ENCODE measurements at regions not wholly inside any gene's neighbourhood (a gene's known extent, or its start where the extent isn't known, plus 50 kb on each side); places are given as distances from the start of the nearest gene placed in this dataset.
"Not testable (repeated sequence)": the region's sequence is repeated elsewhere in the genome, so short reads cannot be mapped to it uniquely, and the experiment has no call there.

DNA sequence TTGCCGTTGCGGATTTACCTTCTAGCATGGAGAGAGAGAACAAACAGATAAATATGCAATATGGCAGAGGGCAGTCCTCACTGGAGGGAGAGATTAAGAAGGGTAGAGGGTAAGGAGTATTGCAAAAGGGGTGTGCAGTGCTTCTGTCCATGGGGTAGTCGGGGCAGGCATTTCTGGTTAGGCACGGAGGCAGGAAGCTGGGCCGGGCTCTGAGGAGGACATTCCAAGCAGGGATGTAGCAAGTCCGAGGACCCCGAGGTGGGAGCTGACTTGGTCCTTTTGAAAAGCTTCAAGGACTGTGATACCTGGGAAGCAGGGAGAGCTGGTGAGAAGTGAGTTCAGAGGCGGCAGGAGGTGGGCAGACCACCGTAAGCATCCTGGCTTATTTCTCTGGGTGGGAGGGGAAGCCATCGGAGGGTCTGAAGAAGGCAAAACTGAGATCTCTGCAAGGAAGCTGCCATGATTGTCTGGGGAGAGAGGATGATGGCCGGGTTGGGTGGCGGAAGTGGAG is 214.9 kb downstream of the FGF9 start:
- no peak for TF ChIP-seq CTCF (conservative IDR thresholded peaks at IDR 0.05)
- no peak overlapping the region for H3K27ac ChIP-seq

GRCh38 chr13:21889651-21890050 is 218.8 kb downstream of the FGF9 start:
- no peak overlapping the region for H3K27ac ChIP-seq
- no peak for TF ChIP-seq CTCF (conservative IDR thresholded peaks at IDR 0.05)

DNA sequence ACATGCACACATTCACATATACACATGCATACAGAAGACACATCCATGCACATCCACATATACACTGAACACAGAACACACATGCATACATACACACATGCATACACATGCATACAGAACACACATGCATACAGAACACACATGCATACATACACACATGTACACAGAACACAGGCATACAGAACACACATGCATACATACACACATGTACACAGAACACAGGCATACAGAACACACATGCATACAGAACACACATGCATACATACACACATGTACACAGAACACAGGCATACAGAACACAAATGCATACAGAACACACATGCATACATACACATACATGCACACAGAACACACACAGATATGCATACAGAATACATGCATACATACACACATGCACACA is 219.3 kb downstream of the FGF9 start:
- H3K27ac ChIP-seq = not testable (repeated sequence)

- no peak overlapping the region for H3K27ac ChIP-seq
- no peak for TF ChIP-seq CTCF (conservative IDR thresholded peaks at IDR 0.05)
These were observed 223.2 kb downstream of the FGF9 start for GRCh38 chr13:21894091-21894490.

GRCh38 chr13:21894703-21895699 is 224.1 kb downstream of the FGF9 start:
- TF ChIP-seq CTCF (conservative IDR thresholded peaks at IDR 0.05) = no peak
- no peak overlapping the region for H3K27ac ChIP-seq

DNA sequence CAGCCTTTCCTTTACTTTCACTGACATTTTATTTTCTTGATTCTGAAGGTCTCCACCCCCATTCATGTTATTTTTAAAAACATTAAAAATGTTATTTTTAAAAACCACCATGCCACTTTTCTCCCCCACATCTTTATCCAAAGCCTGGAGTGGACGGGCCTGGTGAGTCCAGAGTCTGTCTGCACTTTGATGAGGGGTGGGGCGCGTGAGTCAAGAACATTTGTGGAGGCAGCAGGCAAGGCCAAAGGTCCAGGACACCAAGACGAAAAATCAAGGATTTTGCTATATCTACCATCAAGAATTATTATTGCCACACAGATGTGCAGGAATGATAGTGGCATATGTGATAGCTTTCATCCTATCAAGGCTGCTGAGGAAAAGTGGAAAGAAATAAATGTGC is 224.9 kb downstream of the FGF9 start:
- TF ChIP-seq CTCF (conservative IDR thresholded peaks at IDR 0.05) = no peak

DNA sequence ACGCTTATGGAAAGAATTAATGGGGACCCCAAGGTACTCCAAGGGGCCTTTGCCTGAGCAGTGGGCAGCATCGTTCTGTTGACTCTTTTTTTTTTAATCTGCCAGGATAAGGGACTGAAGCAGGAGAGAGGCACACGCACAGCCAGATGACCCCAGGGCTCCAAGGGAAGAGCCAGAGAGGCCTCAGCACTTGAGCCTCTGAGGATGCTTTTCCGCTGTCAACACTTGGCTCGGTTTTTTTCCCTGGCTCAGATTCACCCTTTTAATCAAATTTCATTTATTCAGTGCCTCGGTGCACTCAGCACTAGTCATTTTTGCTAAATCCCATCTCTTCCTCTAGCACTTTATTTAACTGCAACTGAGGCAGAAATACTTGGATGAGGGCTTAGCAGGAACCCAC is 226.3 kb downstream of the FGF9 start:
- TF ChIP-seq CTCF (conservative IDR thresholded peaks at IDR 0.05) = no peak
- H3K27ac ChIP-seq = no peak overlapping the region

More for the DNA sequence above, 224.9 kb downstream of the FGF9 start:
- H3K27ac ChIP-seq = no peak overlapping the region

GRCh38 chr13:21898459-21898858 is 227.6 kb downstream of the FGF9 start:
- TF ChIP-seq CTCF (conservative IDR thresholded peaks at IDR 0.05) = no peak
- no peak overlapping the region for H3K27ac ChIP-seq
